DMS53 (cell line): ENCODE measurements at regions not wholly inside any gene's neighbourhood (a gene's known extent, or its start where the extent isn't known, plus 50 kb on each side); places are given as distances from the start of the nearest gene placed in this dataset.
"Not testable (repeated sequence)": the region's sequence is repeated elsewhere in the genome, so short reads cannot be mapped to it uniquely, and the experiment has no call there.

Experiments used
- DNase-seq: peaks from one replicate; lab custom pipeline; 2025; lab: John Stamatoyannopoulos, UW

DNA sequence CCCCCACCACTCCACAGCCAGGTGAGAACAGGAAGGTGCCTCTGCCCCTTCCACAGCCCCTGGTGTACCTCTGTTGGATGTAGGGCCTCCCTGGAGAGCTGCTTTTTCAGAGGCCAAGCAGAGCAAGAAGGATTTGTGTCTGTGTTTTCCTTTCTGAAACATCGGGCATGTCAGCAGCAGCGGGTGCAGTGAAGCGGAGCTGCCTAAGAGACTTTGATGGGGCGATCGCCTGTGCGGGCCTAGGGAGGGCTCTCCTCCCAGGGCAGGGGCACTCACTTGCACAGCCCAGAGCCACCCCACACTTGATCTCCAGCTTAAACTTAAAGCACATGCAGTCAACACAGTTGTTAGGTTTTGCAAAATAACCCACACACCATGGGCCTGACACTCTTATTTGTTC is 324.7 kb downstream of the ACTR3B start:
- DNase-seq = no peak

DNA sequence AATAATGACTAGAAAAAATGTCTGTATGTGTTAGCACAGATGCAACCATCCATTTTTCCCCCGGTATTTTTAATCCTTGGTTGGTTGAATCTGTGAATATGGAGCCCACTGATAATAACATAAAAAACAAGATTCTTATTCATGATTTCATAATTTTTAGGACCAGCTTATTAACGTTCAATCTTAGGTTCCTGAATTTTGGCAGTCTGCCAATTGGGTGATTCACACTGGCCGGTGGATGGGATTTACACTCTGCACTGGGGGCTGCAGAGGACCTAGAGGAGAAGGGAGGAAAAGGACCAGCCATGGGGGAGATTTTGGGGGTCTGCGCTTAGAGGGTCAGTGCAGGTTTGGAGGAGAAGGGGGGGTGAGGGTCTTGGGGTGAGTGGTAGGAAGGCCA is 327.9 kb downstream of the ACTR3B start:
- DNase-seq = peak; percentile 12

DNA sequence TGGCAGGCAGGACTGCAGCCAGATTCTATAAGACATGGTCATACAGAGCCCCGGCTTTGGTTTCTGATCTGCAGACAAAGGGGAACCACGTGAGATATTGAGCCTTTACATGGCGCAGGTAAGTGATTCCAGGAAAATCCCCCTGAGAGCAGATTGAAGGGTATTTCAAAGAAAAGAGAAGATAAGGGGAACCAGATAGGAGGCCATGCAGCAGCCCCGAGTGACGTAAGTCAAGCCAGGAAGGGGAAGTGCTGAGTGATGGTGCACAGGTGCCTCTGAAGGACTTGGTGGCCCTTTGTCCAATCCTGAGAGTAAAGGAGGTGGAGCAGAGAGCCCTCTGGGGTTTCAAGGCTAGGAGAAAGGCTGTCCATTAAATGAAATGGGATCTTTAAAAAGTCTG is 329.0 kb downstream of the ACTR3B start:
- no peak for DNase-seq

DNA sequence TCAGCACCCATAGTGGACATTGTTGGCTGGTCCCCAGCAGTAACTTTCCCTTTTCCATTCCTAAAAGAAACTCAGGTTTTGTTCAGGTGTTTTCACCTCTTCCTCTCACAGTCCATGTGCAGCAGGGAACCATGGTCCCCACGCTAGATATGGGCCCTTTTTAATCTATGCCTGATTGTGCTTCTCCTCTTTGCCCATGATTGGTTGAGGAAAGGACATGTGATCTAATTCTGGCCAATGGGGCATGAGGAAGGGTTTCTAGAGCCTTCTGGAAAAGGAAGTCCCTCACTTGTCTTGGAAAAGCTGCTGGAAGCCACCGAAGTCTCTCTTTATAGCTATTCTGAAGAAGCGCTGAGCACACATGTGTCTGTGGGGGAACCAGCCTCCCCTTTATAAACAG is 330.7 kb downstream of the ACTR3B start:
- DNase-seq = no peak

DNA sequence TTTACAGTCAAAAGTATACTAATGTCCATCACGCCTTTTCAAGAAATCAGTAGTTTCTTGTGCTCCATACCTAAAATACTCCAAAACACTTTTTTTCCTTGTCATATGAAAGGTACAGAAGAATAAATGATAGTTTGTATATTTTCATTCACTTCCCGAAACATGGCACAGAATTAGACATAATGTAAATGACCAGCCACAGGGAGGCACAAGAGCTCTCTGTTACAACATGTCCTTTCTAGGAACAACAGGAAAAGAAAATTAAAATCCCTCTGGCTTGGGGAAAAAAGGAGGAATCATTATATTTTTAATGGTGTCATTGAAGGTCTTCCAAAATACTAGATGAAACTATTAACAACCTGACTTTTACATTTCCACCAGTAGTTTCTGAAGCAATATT is 331.2 kb downstream of the ACTR3B start:
- peak; percentile 17 for DNase-seq

DNA sequence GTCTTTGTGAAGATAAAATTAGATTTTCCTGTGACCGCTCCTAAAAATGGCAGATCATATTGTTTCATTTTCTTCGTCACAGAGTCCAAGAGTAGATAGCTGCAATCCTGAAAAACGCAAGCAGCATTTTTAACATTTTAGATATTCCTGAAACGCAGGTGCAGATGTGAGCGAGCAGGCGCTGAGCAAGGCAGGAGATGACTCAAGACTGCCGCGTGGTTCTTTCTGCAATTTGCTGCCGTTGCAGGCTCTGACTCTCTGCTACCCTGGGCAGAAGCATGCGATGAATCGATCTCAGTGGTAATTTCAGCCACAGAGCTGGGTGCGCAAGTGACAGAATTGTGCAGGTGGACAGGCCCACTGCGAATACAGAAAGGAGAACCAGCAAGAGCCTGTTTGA is 331.9 kb downstream of the ACTR3B start:
- no peak for DNase-seq

DNA sequence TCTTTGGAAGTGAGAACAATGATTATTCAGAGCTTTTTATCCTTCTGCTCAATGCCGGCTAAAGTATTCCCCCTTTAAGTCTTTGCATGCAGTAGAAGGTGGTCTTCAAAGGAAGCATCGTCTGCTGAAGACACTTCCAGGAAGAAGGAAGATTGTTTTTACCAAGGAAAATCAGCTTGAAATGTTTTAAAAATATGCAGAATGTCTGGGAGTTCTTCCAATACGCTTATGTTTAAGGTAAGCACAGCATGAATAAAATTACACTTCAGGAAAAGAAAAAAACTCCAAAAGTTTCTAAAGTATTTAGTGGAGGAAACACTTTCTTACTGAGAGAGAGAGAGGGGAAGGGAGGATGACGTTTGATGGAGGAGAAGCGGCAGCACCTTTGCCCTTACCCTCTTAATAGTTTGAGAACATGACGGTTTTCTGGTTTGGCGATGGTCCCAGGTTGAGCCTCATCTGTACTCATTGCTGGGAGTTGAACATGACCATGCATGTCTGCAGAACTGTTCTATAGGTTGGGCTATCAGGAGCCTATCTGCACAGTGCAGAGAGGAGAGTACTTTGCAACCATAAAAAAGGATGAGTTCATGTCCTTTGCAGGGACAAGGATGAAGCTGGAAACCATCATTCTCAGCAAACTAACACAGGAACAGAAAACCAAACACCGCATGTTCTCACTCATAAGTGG is 338.1 kb downstream of the ACTR3B start:
- DNase-seq = no peak

DNA sequence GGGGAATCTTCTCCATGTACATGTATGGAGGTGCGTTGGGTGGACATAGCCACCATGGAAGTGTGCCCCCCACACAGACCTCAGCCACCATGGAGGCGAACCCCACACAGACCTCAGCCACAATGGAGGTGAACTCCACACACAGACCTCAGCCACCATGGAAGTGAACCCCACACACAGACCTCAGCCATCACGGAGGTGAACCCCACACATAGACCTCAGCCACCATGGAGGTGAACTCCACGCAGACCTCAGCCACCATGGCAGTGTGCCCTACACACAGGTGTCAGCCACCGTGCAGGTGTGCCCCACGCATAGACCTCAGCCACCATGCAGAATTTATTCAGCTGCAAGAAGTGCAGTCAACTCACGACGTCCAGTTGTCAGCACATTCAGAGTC is 339.7 kb downstream of the ACTR3B start:
- DNase-seq = no peak

DNA sequence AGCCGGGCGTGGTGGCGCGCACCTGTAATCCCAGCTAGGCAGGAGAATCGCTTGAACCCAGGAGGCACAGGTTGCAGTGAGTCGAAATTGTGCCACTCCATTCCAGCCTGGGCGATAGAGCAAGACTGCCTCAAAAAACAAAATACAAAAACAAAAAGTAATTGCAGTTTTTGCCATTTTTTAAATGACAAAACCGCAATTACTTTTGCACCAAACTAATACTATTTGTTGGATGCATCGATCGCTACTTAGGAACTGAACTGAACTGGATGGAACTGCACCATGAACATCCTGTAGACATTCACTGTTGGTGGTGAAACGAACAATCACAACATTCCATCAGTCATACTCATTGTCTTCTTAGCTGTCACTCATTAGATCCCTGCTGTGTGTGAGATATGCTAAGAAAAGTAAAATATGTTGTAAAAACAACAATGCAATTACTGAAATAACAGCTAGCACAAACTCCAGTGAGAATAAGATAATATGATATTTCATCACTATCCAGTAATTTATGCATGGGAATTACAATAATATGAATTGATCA is 341.2 kb downstream of the ACTR3B start:
- no peak for DNase-seq

DNA sequence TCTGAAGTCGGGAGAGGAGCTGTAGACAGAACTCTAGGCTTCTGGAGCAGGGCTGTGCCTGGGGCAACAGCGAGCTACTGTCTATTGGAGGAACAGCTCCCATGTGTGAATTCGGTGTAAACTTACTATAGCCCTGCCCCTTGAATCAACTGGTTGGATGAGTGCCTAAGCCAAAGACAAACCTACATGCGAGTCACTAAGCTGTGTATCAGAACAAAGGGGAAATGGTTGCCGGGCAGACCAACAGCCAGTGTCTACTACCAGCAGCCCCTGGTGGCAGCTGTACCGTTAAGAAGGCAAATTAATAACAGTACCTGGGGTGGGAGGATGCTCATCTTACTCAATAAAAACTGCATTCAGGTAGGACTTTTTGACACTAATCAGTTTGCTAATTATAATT is 343.6 kb downstream of the ACTR3B start:
- no peak for DNase-seq

DNA sequence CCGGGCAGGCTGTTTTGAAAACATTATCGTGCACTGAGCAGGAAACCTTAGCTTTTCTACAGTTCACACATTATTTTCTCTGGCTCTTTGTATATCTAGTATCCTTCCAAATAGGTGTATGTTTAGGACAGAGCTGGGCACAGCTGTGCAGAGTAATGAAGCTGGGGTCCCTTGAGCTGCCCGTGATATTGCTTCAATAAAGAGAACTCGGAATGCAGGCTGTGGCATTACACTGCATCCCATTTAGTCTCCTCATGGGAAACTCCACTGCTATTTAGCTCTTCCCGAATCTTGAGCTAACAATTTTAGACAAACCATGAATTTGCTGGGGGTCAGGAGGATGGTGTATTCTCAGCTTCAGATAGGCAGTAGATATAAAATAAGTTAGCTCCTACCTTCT is 348.3 kb downstream of the ACTR3B start:
- DNase-seq = no peak

DNA sequence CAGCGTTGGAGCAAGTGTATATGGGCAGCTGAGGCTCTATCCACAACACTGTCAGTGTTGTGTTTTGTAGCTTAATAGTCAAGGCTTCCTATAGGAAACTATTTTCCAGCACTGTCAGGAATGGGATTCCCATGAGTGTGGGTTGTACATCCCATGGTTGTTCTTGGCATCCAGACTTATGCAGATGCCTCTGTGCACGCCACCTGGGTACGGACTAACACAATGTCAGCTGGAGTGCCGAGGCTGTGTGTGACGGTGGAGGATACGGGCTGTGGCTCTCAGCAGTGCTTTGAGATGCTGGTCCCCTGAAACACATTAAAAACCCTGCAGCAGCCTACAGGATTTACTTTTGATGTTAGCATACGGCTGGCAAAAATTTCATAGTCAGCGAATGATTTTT is 350.0 kb downstream of the ACTR3B start:
- DNase-seq = no peak

DNA sequence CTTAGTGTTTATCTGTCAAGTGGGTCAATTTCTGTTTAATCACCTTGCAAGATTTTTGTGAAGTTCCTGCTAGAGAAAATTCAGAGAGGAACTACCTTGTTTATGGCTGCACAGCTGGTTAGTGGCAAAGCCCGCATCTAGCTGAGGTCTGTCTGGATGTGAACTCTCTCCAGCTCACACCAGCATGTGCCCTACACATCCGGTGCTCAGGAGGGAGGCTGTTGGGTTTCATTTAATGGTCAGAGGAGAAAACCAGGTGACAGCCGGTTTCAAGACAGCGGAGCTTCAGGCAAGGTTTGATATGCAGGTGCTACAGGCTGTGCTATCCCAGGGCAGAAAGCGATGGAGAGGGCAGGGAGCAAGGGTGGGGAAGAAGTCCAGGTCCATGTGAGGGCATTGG is 351.1 kb downstream of the ACTR3B start:
- no peak for DNase-seq

DNA sequence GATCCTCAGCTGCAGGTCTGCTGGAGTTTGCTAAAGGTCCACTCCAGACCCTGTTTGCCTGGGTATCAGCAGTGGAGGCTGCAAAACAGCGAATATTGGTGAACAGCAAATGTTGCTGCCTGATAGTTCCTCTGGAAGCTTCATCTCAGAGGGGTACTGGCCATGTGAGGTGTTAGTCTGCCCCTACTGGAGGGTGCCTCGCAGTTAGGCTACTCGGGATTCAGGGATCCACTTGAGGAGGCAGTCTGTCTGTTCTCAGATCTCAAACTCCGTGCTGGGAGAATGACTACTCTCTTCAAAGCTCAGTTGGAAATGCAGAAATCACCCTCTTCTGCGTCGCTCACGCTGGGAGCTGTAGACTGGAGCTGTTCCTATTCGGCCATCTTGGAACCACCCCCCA is 362.7 kb downstream of the ACTR3B start:
- not testable (repeated sequence) for DNase-seq

DNA sequence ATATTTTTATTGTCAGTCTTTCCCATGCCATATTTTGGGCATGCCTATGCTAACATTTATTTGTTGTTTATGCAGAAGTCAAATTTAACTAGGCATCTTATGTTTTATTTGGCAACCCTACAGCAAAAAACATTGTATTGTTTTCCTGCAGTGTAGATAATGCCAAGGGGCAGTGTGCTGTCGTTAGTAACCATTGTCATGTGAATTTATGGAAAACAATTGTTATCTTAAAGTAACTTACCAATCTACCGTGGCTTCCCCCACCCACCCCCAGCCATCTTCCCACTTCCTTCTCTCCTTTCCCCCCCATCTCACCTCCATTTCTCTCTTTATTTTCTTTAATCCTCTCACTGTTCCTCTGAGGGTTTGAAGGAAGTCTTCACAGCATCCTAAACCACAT is 370.5 kb downstream of the ACTR3B start:
- DNase-seq = no peak

DNA sequence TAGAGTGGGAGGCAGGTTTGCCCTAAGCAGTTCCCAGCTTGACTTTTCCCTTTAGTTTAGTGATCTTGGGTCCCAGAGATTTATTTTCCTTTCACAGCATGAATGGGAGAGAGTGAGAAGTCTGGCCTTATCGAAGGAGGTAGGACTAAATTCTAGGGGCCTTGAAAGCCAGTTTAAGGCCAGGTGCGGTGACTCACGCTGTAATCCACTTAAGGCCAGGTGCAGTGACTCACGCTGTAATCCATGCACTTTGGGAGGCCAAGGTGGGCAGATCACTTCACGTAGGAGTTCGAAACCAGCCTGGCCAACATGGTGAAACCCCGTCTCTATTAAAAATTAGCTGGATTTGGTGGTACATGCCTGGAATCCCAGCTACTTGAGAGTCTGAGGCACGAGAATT is 392.2 kb downstream of the ACTR3B start:
- peak; percentile 52 for DNase-seq

DNA sequence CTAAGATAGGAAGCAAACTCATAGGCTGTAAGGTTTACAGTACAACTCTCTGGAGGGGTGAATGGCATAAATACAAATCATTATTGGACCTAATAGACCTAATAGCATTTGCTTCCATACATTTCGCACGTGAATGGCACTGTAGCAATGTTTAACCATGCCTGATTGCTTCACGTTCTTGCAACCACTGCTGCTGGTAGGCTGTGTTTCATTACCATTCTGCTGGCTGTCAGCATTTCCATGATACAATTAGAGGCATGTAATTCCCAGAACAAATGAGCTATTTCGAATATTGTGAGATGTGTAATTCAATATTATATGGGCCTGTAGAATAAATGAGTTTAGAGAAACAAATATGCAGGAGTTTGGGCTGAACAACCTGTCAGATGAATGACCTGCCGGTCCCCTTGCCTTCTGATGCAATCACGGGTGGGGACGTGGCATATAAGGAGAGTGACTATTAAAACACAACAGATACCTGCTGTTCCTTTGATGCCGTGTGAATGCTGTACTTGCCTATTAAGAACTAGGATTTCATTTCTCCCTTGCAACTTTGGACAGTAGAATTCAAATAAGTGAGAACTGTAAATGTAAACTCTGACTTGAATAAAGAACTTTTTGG is 393.4 kb downstream of the ACTR3B start:
- DNase-seq = no peak

DNA sequence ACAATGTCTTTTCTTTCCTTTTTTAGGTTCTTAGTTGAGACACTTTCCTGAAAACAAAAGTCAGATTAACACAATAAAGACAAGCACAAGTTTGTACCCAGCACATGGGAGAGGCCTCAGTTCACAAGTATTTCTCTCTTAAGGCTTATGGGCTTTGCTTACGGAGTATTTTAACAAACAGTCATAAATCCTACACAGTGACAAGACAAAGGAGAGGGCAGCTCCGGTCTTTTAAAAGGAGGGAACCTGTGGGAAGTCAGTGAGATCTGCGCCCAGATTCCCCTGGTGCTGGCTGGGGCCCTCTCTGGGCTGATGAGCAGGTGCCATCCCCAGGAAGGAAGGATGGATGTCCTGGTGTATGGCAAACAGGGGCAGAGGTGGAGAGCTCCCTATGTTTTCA is 398.6 kb downstream of the ACTR3B start:
- no peak for DNase-seq

DNA sequence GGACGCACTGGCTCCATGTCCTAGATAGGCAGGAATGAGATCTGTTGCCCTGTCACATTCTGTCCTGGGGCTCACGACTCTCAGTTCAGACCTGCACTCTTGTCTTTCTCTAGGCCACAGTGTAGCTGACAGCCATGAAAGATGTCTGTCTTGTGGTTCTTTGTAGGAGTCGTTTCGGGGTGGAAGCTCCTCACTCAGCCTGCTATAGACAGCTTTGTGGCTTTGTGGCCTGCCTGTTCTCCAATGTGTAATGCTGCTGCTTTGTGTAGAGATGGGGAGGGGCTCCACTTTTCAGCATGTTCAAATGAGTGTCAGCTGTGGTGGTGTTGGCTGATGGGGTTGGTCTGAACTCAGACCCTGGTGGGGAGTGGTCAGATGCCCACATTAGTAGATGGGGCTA is 410.7 kb downstream of the ACTR3B start:
- DNase-seq = no peak

DNA sequence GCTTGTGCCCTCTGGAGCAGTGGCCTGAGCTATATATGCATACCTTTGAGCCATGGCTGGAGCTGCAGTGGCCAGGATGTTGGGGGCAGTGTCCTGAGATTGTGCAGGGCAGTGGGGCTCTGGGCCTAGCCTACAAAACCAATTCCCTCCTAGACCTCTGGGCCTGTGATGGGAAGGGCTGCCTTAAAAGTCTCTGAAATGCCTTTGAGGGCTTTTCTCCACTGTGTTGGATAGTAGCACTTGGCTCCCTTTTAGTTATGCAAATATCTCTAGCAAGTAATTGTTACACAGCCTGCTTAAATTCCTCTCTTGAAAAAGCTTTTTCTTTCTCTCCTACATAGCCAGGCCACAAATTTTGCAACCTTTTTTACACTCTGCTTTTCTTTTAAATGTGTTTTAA is 426.4 kb downstream of the ACTR3B start:
- no peak for DNase-seq

DNA sequence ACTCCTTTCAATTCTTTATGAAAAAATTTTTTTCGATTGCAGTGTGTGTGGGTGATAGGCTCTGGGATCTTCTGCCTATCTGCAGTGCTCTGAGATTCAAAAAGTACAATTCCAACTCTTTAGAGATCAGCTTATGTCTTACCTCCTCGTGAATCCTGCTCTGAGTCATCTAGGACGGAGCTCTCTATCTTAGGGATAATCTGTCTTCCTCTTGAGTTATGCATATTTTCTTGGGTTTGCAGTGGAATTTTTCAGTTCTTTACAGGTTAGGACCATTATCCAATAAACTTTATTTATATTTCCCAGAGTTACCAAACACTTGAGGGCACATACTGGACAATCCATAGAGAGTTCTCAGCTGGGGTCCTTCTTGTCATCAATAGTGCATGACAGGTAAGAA is 428.6 kb downstream of the ACTR3B start:
- no peak for DNase-seq

DNA sequence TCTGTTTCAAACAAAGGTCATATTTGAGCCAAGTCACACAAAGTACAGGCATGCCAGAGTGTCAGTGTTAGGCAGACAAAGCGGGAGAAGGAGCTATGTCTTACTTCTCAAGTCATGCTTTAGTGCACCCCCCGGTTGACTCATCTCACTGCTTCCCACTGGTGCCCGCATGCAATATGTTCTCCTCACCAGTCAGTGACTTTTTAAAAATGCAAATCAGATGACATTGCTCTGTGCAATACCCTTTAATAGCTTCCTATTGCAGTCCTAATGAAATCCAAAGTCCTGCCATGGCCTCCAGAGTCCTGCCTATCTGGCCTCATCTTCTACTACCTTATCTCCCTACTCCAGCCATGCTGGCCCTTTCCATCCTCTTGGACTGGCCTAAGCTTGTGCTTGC is 429.1 kb downstream of the ACTR3B start:
- DNase-seq = no peak

DNA sequence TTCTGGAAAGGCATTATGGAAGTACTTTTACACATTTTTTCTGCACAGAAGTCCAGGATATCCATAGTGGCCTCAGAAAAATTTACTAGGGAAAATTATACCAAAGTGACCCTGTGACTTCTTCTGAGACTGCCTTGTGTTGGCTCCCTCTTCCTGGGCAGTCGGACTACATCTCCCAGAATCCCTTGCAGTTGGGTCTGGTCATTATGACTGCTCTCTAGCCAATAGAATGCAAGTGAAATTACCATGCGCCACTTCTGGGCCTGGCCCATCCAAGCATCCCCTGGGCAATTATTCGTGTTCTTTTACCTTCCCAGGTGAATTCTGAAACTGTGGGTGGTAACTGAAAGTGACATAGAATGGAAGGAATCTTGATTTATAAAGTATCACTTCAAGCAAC is 430.9 kb downstream of the ACTR3B start:
- peak; percentile 62 for DNase-seq

DNA sequence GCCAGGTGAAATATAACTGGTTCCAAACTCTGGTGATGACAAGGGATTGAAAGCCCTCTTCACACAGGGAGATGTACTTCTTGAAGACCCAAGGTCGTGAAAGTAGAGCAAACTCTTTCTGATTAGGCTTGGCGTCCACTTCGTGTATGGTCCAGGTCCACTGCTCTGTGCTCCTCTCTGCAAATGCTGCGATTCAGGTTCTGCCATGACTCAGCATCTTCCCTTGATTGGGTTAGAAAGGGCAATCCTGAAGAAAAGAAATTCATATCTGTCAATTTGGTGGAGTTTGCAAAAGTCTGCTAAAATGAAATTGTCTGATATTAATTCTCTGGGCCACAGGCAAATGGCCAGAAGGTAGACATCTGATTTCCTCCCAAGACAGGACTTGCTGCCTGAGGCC is 431.4 kb downstream of the ACTR3B start:
- no peak for DNase-seq
